Uterus (tissue), 2 donors: ENCODE measurements at regions not wholly inside any gene's neighbourhood (a gene's known extent, or its start where the extent isn't known, plus 50 kb on each side); places are given as distances from the start of the nearest gene placed in this dataset.

Experiments
- POLR2A ChIP-seq, 2 donors: fragments of 450-650 bp; IDR thresholded peaks; one replicate each; pipeline ENCODE4 v1.6.1; 2016; ENCODE audit warnings: antibody characterized with exemption in 2 of 2, mild to moderate bottlenecking in 1 of 2, moderate library complexity in 1 of 2
- TF ChIP-seq, protein P1 (sequence below), 4 experiments: fragments of 200-600 bp in 2 of 4; fragments of 450-650 bp in 2 of 4; sonication (generic) in 2 of 4; IDR thresholded peaks; one replicate each; pipeline ENCODE4 v1.5.1; 2016 to 2019; ENCODE audit warnings: antibody characterized with exemption in 4 of 4, mild to moderate bottlenecking in 2 of 4, moderate library complexity in 1 of 4

- TF ChIP-seq, protein P1, sequence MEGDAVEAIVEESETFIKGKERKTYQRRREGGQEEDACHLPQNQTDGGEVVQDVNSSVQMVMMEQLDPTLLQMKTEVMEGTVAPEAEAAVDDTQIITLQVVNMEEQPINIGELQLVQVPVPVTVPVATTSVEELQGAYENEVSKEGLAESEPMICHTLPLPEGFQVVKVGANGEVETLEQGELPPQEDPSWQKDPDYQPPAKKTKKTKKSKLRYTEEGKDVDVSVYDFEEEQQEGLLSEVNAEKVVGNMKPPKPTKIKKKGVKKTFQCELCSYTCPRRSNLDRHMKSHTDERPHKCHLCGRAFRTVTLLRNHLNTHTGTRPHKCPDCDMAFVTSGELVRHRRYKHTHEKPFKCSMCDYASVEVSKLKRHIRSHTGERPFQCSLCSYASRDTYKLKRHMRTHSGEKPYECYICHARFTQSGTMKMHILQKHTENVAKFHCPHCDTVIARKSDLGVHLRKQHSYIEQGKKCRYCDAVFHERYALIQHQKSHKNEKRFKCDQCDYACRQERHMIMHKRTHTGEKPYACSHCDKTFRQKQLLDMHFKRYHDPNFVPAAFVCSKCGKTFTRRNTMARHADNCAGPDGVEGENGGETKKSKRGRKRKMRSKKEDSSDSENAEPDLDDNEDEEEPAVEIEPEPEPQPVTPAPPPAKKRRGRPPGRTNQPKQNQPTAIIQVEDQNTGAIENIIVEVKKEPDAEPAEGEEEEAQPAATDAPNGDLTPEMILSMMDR (IDR thresholded peaks at IDR 0.05), result no peak
- TF ChIP-seq POLR2A (IDR thresholded peaks at IDR 0.05), result no peak
Observed at GRCh38 chr3:31075471-31075870, 181.0 kb upstream of the GADL1 start.
